ENCODE measurements at regions not wholly inside any gene's neighbourhood (a gene's known extent, or its start where the extent isn't known, plus 50 kb on each side); places are given as distances from the start of the nearest gene placed in this dataset.

DNA sequence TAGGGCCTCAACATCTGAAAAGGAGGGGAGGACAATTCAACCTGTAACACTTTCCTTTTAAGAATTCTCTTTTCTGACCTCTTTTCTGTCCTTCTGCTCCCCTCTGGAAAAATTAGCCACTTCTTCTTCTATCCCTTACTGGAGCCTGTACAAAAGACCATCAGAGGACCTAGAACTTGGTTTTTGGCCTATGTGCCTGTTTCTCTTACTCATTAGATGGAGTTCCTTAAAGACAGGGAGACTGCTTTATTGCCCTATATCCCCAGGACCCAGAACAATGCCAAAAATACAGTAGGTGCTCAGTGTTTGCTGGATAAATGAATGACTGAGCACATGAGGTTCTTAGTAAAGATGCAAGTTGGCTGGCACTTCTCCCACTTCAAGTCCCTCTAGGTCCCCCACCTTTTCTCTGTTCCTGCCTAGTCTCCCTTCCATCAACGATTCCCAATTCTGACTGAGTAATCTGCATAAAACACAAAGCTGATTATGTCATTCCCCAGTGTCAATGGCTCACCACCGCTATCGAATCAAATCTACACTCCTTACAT is 114.2 kb downstream of the DDX1 start:
- H3K36me3 ChIP-seq = no peaks in the 10 kb centered on the region
- no peaks in the 10 kb centered on the region for H3K9me3 ChIP-seq
- DNase-seq = no peak
- H3K27me3 ChIP-seq = no peaks in the 10 kb centered on the region
- no peak overlapping the region for H3K27ac ChIP-seq
- TF ChIP-seq POLR2A (IDR thresholded peaks at IDR 0.05) = no peak
- TF ChIP-seq, protein P1, sequence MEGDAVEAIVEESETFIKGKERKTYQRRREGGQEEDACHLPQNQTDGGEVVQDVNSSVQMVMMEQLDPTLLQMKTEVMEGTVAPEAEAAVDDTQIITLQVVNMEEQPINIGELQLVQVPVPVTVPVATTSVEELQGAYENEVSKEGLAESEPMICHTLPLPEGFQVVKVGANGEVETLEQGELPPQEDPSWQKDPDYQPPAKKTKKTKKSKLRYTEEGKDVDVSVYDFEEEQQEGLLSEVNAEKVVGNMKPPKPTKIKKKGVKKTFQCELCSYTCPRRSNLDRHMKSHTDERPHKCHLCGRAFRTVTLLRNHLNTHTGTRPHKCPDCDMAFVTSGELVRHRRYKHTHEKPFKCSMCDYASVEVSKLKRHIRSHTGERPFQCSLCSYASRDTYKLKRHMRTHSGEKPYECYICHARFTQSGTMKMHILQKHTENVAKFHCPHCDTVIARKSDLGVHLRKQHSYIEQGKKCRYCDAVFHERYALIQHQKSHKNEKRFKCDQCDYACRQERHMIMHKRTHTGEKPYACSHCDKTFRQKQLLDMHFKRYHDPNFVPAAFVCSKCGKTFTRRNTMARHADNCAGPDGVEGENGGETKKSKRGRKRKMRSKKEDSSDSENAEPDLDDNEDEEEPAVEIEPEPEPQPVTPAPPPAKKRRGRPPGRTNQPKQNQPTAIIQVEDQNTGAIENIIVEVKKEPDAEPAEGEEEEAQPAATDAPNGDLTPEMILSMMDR (IDR thresholded peaks at IDR 0.05) = no peak
- no peaks in the 10 kb centered on the region for H3K4me1 ChIP-seq
- no peak overlapping the region for H3K4me3 ChIP-seq
- intact Hi-C loops (cut with DNase I) = no loop called here
- ATAC-seq = no peak
- WGBS (ENCODE audit: insufficient coverage, low coverage, low lambda C conversion rate, missing lambda C conversion rate) = 97% methylated on average over 3 of the region's 3 CpGs

DNA sequence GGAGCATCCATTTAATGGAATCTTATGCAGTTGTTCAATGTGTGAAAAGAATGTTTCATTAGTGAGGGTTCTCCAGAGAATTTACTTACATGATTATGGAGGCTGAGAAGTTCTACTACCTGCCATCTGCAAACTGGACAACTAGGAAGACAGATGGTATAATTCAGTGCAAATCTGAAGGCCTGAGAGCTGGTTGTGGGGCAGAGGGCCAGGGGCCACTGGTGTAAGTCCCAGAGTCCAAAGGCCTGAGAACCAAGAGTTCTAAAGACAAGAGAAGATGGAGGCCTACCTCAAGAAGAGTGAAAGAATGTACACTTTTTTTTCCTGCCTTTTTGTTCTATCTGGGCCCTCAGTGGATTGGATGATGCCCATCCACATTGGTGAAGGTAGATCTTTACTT is 114.8 kb downstream of the DDX1 start:
- ATAC-seq (no peak), DNase-seq (no peak)
- H3K36me3 ChIP-seq = no peaks in the 10 kb centered on the region
- H3K4me3 ChIP-seq = no peak overlapping the region
- intact Hi-C loops (cut with DNase I) = no loop called here
- H3K27me3 ChIP-seq = no peaks in the 10 kb centered on the region
- no peak overlapping the region for H3K27ac ChIP-seq
- H3K9me3 ChIP-seq = no peaks in the 10 kb centered on the region
- TF ChIP-seq POLR2A (IDR thresholded peaks at IDR 0.05) = no peak
- TF ChIP-seq, protein P1 (IDR thresholded peaks at IDR 0.05) = no peak
- H3K4me1 ChIP-seq = no peaks in the 10 kb centered on the region

DNA sequence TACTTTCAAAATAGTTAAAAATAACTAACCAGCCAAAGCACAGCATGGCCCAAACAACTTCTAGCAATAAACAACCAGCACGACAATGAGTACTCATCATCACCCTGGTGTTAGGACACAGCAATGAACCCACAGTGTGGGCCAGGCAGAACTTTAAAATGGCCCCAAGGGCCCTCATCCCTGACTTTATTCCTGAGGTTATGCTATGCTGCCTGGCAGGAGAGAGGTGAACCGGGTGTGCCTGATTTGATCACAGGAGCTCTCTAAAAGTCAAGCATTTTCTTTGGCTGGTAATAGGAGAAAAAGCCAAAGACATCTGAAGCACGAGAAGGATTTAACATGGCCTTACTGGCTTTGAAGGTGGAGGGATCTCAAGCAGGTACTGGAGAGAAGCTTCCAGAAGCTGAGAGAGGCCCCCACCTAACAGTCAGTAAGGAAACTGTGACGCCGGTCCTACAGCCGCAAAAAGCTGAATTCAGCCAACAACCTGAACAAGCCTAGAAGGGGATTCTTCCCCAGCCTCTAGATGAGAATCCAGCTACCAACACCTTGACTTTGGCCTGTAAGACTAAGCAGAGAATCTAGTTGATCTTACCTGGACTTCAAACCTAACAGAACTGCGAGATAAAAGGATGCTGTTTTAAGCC is 115.4 kb downstream of the DDX1 start:
- TF ChIP-seq, protein P1 (IDR thresholded peaks at IDR 0.05) = no peak
- no peak for TF ChIP-seq POLR2A (IDR thresholded peaks at IDR 0.05)
- 83% methylated on average over 6 of the region's 7 CpGs for WGBS (ENCODE audit: insufficient coverage, low coverage, low lambda C conversion rate, missing lambda C conversion rate)
- intact Hi-C loops (cut with DNase I) = no loop called here
- ATAC-seq = no peak
- DNase-seq = no peak
- no peaks in the 10 kb centered on the region for H3K9me3 ChIP-seq
- H3K36me3 ChIP-seq = no peaks in the 10 kb centered on the region
- no peak overlapping the region for H3K27ac ChIP-seq
- H3K4me3 ChIP-seq = no peak overlapping the region
- H3K27me3 ChIP-seq = no peaks in the 10 kb centered on the region
- H3K4me1 ChIP-seq = no peaks in the 10 kb centered on the region

DNA sequence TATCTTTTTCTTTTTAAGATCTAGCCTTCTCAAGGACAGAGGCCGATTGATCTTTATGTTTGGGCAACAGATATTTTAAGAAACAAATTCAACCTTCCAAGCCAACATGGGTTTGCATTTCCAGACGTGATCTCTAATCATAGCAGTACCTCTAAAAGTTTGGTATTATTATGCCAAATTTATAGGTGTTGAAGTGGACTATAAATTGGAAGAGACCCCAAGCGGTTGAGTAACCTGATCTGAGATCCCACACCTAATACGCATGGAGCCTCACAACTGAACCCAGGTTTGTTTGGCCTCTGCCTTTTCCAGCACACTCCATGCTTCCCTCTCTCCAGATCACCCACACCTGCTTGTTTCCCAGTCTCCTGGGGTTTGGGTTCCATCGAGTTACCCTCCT is 116.5 kb downstream of the DDX1 start:
- no peaks in the 10 kb centered on the region for H3K9me3 ChIP-seq
- intact Hi-C loops (cut with DNase I) = no loop called here
- H3K4me3 ChIP-seq = no peak overlapping the region
- no peaks in the 10 kb centered on the region for H3K36me3 ChIP-seq
- H3K27me3 ChIP-seq = no peaks in the 10 kb centered on the region
- 84% methylated on average over 4 of the region's 5 CpGs for WGBS (ENCODE audit: insufficient coverage, low coverage, low lambda C conversion rate, missing lambda C conversion rate)
- TF ChIP-seq, protein P1 (IDR thresholded peaks at IDR 0.05) = no peak
- no peak for TF ChIP-seq POLR2A (IDR thresholded peaks at IDR 0.05)
- no peak for DNase-seq
- no peak for ATAC-seq
- H3K27ac ChIP-seq = no peak overlapping the region
- no peaks in the 10 kb centered on the region for H3K4me1 ChIP-seq

All from right lobe of liver (tissue), 6 donors.